Ishikawa (cell line): ENCODE measurements at regions not wholly inside any gene's neighbourhood (a gene's known extent, or its start where the extent isn't known, plus 50 kb on each side); places are given as distances from the start of the nearest gene placed in this dataset.

Experiments
- EGR1 ChIP-seq: IDR thresholded peaks from 2 replicates; pipeline ENCODE4 v1.6.1; 2012
- EP300 ChIP-seq: IDR thresholded peaks from 2 replicates; pipeline ENCODE4 v1.6.1; 2012; ENCODE audit warnings: borderline replicate concordance
- FOXM1 ChIP-seq: IDR thresholded peaks from 2 replicates; pipeline ENCODE4 v1.6.1; 2012; ENCODE audit warnings: low read depth, borderline replicate concordance
- TAF1 ChIP-seq: IDR thresholded peaks from 2 replicates; pipeline ENCODE4 v1.6.1; 2012; ENCODE audit warnings: low read depth, mild to moderate bottlenecking
- TF ChIP-seq, protein P1 (sequence below): IDR thresholded peaks from 2 replicates; pipeline ENCODE4 v1.6.1; 2012
- TF ChIP-seq, protein P2 (sequence below): IDR thresholded peaks from 2 replicates; pipeline ENCODE4 v1.6.1; 2012
- TF ChIP-seq, protein P3 (sequence below): IDR thresholded peaks from 2 replicates; pipeline ENCODE4 v1.6.1; 2012; ENCODE audit warnings: low read depth, mild to moderate bottlenecking

DNA sequence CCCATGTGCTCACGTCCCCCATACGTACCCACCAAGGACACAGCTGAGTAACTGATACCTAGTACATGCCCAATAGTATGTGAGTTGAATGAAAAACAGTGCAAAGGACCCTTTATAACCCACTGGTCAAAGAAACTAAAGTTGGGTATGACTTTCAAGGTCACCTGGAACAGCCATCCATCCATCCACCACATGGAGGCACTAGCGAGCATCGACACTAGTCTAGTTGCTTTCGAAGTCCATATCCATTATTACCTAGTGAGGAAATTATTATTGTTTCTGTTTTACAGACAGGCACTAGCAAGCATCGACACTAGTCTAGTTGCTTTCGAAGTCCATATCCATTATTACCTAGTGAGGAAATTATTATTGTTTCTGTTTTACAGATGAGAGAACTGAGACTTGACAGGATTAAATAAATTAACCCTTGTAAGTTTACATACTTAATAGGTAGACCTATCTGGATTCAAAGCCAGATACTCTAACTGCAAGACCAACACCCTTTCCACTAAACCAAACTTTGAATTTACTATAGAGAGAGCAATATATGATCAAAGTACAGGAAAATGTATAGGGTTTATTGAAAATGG, 233.7 kb downstream of the METTL4 start:
- TF ChIP-seq, protein P1, sequence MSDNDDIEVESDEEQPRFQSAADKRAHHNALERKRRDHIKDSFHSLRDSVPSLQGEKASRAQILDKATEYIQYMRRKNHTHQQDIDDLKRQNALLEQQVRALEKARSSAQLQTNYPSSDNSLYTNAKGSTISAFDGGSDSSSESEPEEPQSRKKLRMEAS, result no peak
- TF ChIP-seq, protein P2, sequence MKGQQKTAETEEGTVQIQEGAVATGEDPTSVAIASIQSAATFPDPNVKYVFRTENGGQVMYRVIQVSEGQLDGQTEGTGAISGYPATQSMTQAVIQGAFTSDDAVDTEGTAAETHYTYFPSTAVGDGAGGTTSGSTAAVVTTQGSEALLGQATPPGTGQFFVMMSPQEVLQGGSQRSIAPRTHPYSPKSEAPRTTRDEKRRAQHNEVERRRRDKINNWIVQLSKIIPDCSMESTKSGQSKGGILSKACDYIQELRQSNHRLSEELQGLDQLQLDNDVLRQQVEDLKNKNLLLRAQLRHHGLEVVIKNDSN, result no peak
- no peak for TF ChIP-seq TAF1
- TF ChIP-seq EP300, result no peak
- no peak for TF ChIP-seq EGR1
- TF ChIP-seq, protein P3, sequence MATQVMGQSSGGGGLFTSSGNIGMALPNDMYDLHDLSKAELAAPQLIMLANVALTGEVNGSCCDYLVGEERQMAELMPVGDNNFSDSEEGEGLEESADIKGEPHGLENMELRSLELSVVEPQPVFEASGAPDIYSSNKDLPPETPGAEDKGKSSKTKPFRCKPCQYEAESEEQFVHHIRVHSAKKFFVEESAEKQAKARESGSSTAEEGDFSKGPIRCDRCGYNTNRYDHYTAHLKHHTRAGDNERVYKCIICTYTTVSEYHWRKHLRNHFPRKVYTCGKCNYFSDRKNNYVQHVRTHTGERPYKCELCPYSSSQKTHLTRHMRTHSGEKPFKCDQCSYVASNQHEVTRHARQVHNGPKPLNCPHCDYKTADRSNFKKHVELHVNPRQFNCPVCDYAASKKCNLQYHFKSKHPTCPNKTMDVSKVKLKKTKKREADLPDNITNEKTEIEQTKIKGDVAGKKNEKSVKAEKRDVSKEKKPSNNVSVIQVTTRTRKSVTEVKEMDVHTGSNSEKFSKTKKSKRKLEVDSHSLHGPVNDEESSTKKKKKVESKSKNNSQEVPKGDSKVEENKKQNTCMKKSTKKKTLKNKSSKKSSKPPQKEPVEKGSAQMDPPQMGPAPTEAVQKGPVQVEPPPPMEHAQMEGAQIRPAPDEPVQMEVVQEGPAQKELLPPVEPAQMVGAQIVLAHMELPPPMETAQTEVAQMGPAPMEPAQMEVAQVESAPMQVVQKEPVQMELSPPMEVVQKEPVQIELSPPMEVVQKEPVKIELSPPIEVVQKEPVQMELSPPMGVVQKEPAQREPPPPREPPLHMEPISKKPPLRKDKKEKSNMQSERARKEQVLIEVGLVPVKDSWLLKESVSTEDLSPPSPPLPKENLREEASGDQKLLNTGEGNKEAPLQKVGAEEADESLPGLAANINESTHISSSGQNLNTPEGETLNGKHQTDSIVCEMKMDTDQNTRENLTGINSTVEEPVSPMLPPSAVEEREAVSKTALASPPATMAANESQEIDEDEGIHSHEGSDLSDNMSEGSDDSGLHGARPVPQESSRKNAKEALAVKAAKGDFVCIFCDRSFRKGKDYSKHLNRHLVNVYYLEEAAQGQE, result no peak
- no peak for TF ChIP-seq FOXM1
